ENCODE measurements at regions not wholly inside any gene's neighbourhood (a gene's known extent, or its start where the extent isn't known, plus 50 kb on each side); places are given as distances from the start of the nearest gene placed in this dataset.

- intact Hi-C loops (cut with DNase I), result no loop called here
Measured at GRCh38 chr12:66984962-66985361, 284.2 kb upstream of the CAND1 start.

GRCh38 chr12:66999141-66999540, 270.0 kb upstream of the CAND1 start:
- DNase-seq (no peak), ATAC-seq (no peak)
- intact Hi-C loops (cut with DNase I), result no loop called here
- H3K9me3 ChIP-seq, result no peaks in the 10 kb centered on the region
- no peaks in the 10 kb centered on the region for H3K36me3 ChIP-seq
- no peaks in the 10 kb centered on the region for H3K27me3 ChIP-seq (ENCODE audit: low read depth)
- no peak overlapping the region for H3K4me3 ChIP-seq
- no peak for TF ChIP-seq CTCF (IDR thresholded peaks at IDR 0.05)
- no peaks in the 10 kb centered on the region for H3K4me1 ChIP-seq
- H3K27ac ChIP-seq, result no peak overlapping the region

More at GRCh38 chr12:66984962-66985361, 284.2 kb upstream of the CAND1 start:
- Histone ChIP-seq H3K36me3 (no peaks in the 10 kb centered on the region), H3K27ac (no peak overlapping the region), H3K9me3 (no peaks in the 10 kb centered on the region), H3K4me3 (no peak overlapping the region), H3K27me3 (ENCODE audit: low read depth) (no peaks in the 10 kb centered on the region), H3K4me1 (no peaks in the 10 kb centered on the region)
- DNase-seq (no peak), ATAC-seq (no peak)
- TF ChIP-seq CTCF (IDR thresholded peaks at IDR 0.05), result no peak

GRCh38 chr12:67001251-67001650, 267.9 kb upstream of the CAND1 start:
- H3K36me3 ChIP-seq, result no peaks in the 10 kb centered on the region
- TF ChIP-seq CTCF (IDR thresholded peaks at IDR 0.05), result no peak
- no peaks in the 10 kb centered on the region for H3K9me3 ChIP-seq
- ATAC-seq, result no peak
- intact Hi-C loops (cut with DNase I), result no loop called here
- no peak overlapping the region for H3K4me3 ChIP-seq
- no peaks in the 10 kb centered on the region for H3K27me3 ChIP-seq (ENCODE audit: low read depth)
- H3K27ac ChIP-seq, result no peak overlapping the region
- DNase-seq, result no peak
- no peaks in the 10 kb centered on the region for H3K4me1 ChIP-seq

- Histone ChIP-seq H3K4me1 (no peaks in the 10 kb centered on the region), H3K36me3 (no peaks in the 10 kb centered on the region), H3K27me3 (ENCODE audit: low read depth) (no peaks in the 10 kb centered on the region), H3K4me3 (no peak overlapping the region), H3K27ac (no peak overlapping the region), H3K9me3 (no peaks in the 10 kb centered on the region)
- DNase-seq, result no peak
- ATAC-seq, result no peak
- intact Hi-C loops (cut with DNase I), result no loop called here
- no peak for TF ChIP-seq CTCF (IDR thresholded peaks at IDR 0.05)
Measured at GRCh38 chr12:67002720-67003119, 266.4 kb upstream of the CAND1 start.

GRCh38 chr12:67006610-67007009, 262.5 kb upstream of the CAND1 start:
- no peak for DNase-seq
- Histone ChIP-seq H3K4me1 (no peaks in the 10 kb centered on the region), H3K9me3 (no peaks in the 10 kb centered on the region), H3K4me3 (no peak overlapping the region), H3K27ac (no peak overlapping the region), H3K36me3 (no peaks in the 10 kb centered on the region), H3K27me3 (ENCODE audit: low read depth) (no peaks in the 10 kb centered on the region)
- intact Hi-C loops (cut with DNase I), result no loop called here
- ATAC-seq, result no peak
- TF ChIP-seq CTCF (IDR thresholded peaks at IDR 0.05), result no peak

- intact Hi-C loops (cut with DNase I), result no loop called here
- Histone ChIP-seq H3K36me3 (no peaks in the 10 kb centered on the region), H3K4me3 (no peak overlapping the region), H3K27me3 (ENCODE audit: low read depth) (no peaks in the 10 kb centered on the region), H3K9me3 (no peaks in the 10 kb centered on the region), H3K27ac (no peak overlapping the region), H3K4me1 (no peaks in the 10 kb centered on the region)
- DNase-seq (no peak), ATAC-seq (no peak)
- TF ChIP-seq CTCF (IDR thresholded peaks at IDR 0.05), result no peak
Measured at GRCh38 chr12:67014642-67015041, 254.5 kb upstream of the CAND1 start.
